ENCODE measurements at regions not wholly inside any gene's neighbourhood (a gene's known extent, or its start where the extent isn't known, plus 50 kb on each side); places are given as distances from the start of the nearest gene placed in this dataset.

DNA sequence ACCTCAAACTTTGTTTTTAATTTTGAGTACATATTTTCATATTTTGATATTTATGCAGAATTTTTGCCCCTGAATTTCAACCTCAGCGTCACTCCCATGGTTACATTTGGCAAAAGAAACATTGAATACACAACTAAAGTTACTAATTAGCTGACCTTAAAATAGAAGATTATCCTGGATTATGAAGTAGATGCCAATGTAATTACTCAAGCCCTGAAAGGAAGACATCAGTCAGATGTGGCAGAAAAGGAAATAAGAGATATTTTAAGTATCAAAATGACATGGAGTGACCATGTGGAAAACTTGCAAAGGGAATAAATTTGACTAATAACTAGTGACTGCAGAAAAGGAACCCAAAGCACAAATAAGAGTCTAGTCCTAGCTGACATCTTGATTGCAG is 701.3 kb upstream of the KCND2 start:
- TF ChIP-seq, protein P1, sequence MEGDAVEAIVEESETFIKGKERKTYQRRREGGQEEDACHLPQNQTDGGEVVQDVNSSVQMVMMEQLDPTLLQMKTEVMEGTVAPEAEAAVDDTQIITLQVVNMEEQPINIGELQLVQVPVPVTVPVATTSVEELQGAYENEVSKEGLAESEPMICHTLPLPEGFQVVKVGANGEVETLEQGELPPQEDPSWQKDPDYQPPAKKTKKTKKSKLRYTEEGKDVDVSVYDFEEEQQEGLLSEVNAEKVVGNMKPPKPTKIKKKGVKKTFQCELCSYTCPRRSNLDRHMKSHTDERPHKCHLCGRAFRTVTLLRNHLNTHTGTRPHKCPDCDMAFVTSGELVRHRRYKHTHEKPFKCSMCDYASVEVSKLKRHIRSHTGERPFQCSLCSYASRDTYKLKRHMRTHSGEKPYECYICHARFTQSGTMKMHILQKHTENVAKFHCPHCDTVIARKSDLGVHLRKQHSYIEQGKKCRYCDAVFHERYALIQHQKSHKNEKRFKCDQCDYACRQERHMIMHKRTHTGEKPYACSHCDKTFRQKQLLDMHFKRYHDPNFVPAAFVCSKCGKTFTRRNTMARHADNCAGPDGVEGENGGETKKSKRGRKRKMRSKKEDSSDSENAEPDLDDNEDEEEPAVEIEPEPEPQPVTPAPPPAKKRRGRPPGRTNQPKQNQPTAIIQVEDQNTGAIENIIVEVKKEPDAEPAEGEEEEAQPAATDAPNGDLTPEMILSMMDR (IDR thresholded peaks at IDR 0.05): no peak
- peaks cover 4% of the 10 kb centered on the region for H3K9me3 Mint-ChIP-seq (ENCODE audit: unreplicated experiment)
- H3K4me1 Mint-ChIP-seq (ENCODE audit: unreplicated experiment): no peaks in the 10 kb centered on the region
- no peaks in the 10 kb centered on the region for H3K36me3 Mint-ChIP-seq (ENCODE audit: unreplicated experiment)
- no peak overlapping the region for H3K27ac Mint-ChIP-seq (ENCODE audit: unreplicated experiment)
- no peak for DNase-seq (ENCODE audit: extremely low spot score, unreplicated experiment)
- no peaks in the 10 kb centered on the region for H3K27me3 Mint-ChIP-seq (ENCODE audit: unreplicated experiment)
- no peak overlapping the region for H3K4me3 Mint-ChIP-seq (ENCODE audit: unreplicated experiment)

DNA sequence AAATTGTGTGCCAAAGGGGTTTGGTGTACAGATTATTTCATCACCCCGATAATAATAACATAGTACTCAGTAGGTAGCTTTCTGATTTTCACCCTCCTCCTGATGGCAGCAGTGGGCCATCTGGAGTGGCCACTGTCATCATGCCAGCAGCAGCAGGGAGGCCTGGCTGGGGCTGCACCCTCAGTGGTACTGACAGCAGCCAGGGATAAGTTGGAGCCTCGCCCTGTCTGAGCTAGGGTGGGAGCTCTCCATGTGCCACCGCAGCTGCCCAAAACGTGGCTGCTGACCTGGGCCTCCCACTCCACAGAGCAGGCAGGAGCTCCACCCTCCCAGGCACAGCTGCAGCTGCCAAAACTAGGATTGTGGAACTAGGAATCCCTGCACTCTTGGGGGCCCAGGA is 700.8 kb upstream of the KCND2 start:
- H3K9me3 Mint-ChIP-seq (ENCODE audit: unreplicated experiment): peaks cover 4% of the 10 kb centered on the region
- H3K4me3 Mint-ChIP-seq (ENCODE audit: unreplicated experiment): no peak overlapping the region
- DNase-seq (ENCODE audit: extremely low spot score, unreplicated experiment): no peak

DNA sequence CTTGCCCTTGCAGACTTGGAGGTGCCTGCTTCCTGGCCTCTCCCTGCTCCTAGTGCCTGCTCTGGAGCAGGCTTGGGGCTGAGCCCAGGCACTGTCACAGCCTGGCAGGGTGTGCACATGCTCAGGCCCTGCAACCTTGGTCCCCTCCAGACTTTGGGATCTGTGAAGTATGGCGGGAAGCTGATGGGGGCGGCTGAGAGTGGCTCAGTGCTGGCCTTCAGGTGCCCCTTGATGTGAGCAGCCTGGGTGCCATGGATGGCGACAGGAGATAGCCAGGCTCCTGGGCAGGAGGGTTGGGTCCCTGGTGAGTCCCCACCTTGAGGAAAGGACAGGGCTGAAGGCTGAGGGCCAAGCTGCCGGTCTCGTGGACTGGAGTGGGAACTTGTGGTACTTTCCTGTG is 700.4 kb upstream of the KCND2 start:
- peaks cover 4% of the 10 kb centered on the region for H3K9me3 Mint-ChIP-seq (ENCODE audit: unreplicated experiment)
- DNase-seq (ENCODE audit: extremely low spot score, unreplicated experiment): no peak
- no peak overlapping the region for H3K4me3 Mint-ChIP-seq (ENCODE audit: unreplicated experiment)
- H3K36me3 Mint-ChIP-seq (ENCODE audit: unreplicated experiment): no peaks in the 10 kb centered on the region
- no peaks in the 10 kb centered on the region for H3K27me3 Mint-ChIP-seq (ENCODE audit: unreplicated experiment)
- no peak overlapping the region for H3K27ac Mint-ChIP-seq (ENCODE audit: unreplicated experiment)
- H3K4me1 Mint-ChIP-seq (ENCODE audit: unreplicated experiment): peaks cover 1% of the 10 kb centered on the region
- TF ChIP-seq, protein P1 (IDR thresholded peaks at IDR 0.05): no peak

More for the DNA sequence above, 700.8 kb upstream of the KCND2 start:
- peaks cover under 1% of the 10 kb centered on the region for H3K4me1 Mint-ChIP-seq (ENCODE audit: unreplicated experiment)
- H3K36me3 Mint-ChIP-seq (ENCODE audit: unreplicated experiment): no peaks in the 10 kb centered on the region
- no peaks in the 10 kb centered on the region for H3K27me3 Mint-ChIP-seq (ENCODE audit: unreplicated experiment)
- TF ChIP-seq, protein P1 (IDR thresholded peaks at IDR 0.05): peak; percentile 19
- H3K27ac Mint-ChIP-seq (ENCODE audit: unreplicated experiment): no peak overlapping the region

DNA sequence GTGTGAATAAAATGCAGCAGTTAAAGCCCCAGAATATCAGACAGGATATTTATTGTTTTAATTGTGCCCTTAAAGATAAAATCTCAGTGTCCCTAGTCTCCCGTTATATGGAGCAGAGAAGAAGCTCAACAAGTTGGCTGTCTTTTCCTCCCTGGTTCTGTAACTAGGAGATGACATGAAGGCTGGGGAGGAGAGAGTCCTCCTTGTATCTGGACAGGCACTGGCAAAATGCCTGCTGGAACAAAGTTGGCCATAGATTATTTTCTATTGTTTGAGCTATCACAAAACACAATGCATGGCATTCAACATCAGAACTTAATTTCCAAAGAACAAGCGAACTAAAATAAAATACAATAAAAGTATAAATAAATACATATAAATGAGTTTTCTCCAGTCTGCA is 694.9 kb upstream of the KCND2 start:
- no peak for DNase-seq (ENCODE audit: extremely low spot score, unreplicated experiment)
- Mint-ChIP-seq H3K9me3 (ENCODE audit: unreplicated experiment) (peaks cover 4% of the 10 kb centered on the region), H3K27me3 (ENCODE audit: unreplicated experiment) (no peaks in the 10 kb centered on the region), H3K27ac (ENCODE audit: unreplicated experiment) (no peak overlapping the region), H3K36me3 (ENCODE audit: unreplicated experiment) (no peaks in the 10 kb centered on the region), H3K4me3 (ENCODE audit: unreplicated experiment) (no peak overlapping the region), H3K4me1 (ENCODE audit: unreplicated experiment) (peaks cover 1% of the 10 kb centered on the region)
- TF ChIP-seq, protein P1 (IDR thresholded peaks at IDR 0.05): no peak

DNA sequence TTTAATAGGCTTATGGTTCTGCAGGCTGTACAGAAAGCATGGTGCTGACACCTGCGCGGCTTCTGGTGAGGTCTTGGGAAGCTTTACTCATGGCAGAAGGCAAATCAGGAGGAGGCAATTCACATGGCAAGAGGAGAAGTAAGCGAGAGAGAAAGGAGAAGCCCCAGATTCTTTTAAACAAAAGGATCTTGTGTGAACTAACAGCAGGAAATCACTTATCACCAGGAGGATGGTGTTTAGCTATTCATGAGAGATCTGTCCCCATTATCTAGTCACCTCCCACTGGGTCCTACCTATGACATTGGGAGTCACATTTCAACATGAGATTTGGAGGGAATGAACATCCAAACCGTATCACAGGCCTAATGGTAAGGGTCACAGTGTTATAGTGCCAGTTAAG is 678.0 kb upstream of the KCND2 start:
- Mint-ChIP-seq H3K4me3 (ENCODE audit: unreplicated experiment) (no peak overlapping the region), H3K9me3 (ENCODE audit: unreplicated experiment) (no peaks in the 10 kb centered on the region), H3K27ac (ENCODE audit: unreplicated experiment) (no peak overlapping the region), H3K4me1 (ENCODE audit: unreplicated experiment) (no peaks in the 10 kb centered on the region), H3K27me3 (ENCODE audit: unreplicated experiment) (no peaks in the 10 kb centered on the region), H3K36me3 (ENCODE audit: unreplicated experiment) (no peaks in the 10 kb centered on the region)
- DNase-seq (ENCODE audit: extremely low spot score, unreplicated experiment): no peak
- TF ChIP-seq, protein P1 (IDR thresholded peaks at IDR 0.05): no peak
